BLaER1 (cell line): ENCODE measurements at regions not wholly inside any gene's neighbourhood (a gene's known extent, or its start where the extent isn't known, plus 50 kb on each side); places are given as distances from the start of the nearest gene placed in this dataset.
"Not testable (repeated sequence)": the region's sequence is repeated elsewhere in the genome, so short reads cannot be mapped to it uniquely, and the experiment has no call there.

Experiments used
- H3K27ac ChIP-seq: shearing (Covaris generic); formaldehyde crosslinking; 2 replicates; pipeline ENCODE4 v1.8.1; 2022
- H3K27me3 ChIP-seq: shearing (Covaris generic); formaldehyde crosslinking; 2 replicates; pipeline ENCODE4 v1.8.1; 2022
- H3K36me3 ChIP-seq: shearing (Covaris generic); formaldehyde crosslinking; 2 replicates; pipeline ENCODE4 v1.8.1; 2022
- H3K4me1 ChIP-seq: shearing (Covaris generic); formaldehyde crosslinking; 2 replicates; pipeline ENCODE4 v1.8.1; 2022
- H3K4me2 ChIP-seq: shearing (Covaris generic); formaldehyde crosslinking; 2 replicates; pipeline ENCODE4 v1.8.1; 2022
- H3K4me3 ChIP-seq: shearing (Covaris generic); formaldehyde crosslinking; 2 replicates; pipeline ENCODE4 v1.8.1; 2022
- H3K9ac ChIP-seq: shearing (Covaris generic); formaldehyde crosslinking; 2 replicates; pipeline ENCODE4 v1.8.1; 2022
- H3K9me3 ChIP-seq: shearing (Covaris generic); formaldehyde crosslinking; 2 replicates; pipeline ENCODE4 v1.8.1; 2022
- H4K20me1 ChIP-seq: shearing (Covaris generic); formaldehyde crosslinking; 2 replicates; pipeline ENCODE4 v1.8.1; 2022
- Cebpa-rat ChIP-seq: shearing (Covaris generic); IDR thresholded peaks from 2 replicates; pipeline ENCODE4 v1.8.1; 2022

GRCh38 chr7:126119981-126120380, 1132.8 kb downstream of the GRM8 start:
- no peak for TF ChIP-seq Cebpa-rat
- H4K20me1 ChIP-seq: no peaks in the 10 kb centered on the region
- H3K9me3 ChIP-seq: peaks cover 10% of the 10 kb centered on the region
- H3K4me3 ChIP-seq: no peak overlapping the region
- H3K27me3 ChIP-seq: no peaks in the 10 kb centered on the region
- H3K27ac ChIP-seq: no peak overlapping the region
- H3K36me3 ChIP-seq: no peaks in the 10 kb centered on the region
- H3K4me1 ChIP-seq: no peaks in the 10 kb centered on the region
- no peak overlapping the region for H3K4me2 ChIP-seq
- no peak overlapping the region for H3K9ac ChIP-seq

- Histone ChIP-seq H3K4me2 (no peak overlapping the region), H3K27ac (no peak overlapping the region), H3K9me3 (no peaks in the 10 kb centered on the region), H3K27me3 (no peaks in the 10 kb centered on the region), H3K36me3 (no peaks in the 10 kb centered on the region), H3K4me3 (no peak overlapping the region), H3K4me1 (no peaks in the 10 kb centered on the region), H4K20me1 (no peaks in the 10 kb centered on the region), H3K9ac (no peak overlapping the region)
- TF ChIP-seq Cebpa-rat: no peak
Observed at GRCh38 chr7:126103582-126103981, 1149.2 kb downstream of the GRM8 start.

GRCh38 chr7:126083014-126083413, 1153.4 kb upstream of the POT1 start:
- Histone ChIP-seq H3K4me3 (no peak overlapping the region), H3K4me1 (no peaks in the 10 kb centered on the region), H3K9ac (no peak overlapping the region), H3K27me3 (no peaks in the 10 kb centered on the region), H3K27ac (no peak overlapping the region), H3K9me3 (0 out of 2 replicates have a peak, but pooled peaks cover 2% of the 10 kb centered on the region), H4K20me1 (no peaks in the 10 kb centered on the region), H3K36me3 (no peaks in the 10 kb centered on the region), H3K4me2 (no peak overlapping the region)
- no peak for TF ChIP-seq Cebpa-rat

GRCh38 chr7:126079581-126079980, 1150.0 kb upstream of the POT1 start:
- no peaks in the 10 kb centered on the region for H3K27me3 ChIP-seq
- no peak overlapping the region for H3K9ac ChIP-seq
- no peaks in the 10 kb centered on the region for H4K20me1 ChIP-seq
- no peak for TF ChIP-seq Cebpa-rat
- no peak overlapping the region for H3K27ac ChIP-seq
- H3K36me3 ChIP-seq: no peaks in the 10 kb centered on the region
- H3K4me2 ChIP-seq: no peak overlapping the region
- H3K4me3 ChIP-seq: no peak overlapping the region
- no peaks in the 10 kb centered on the region for H3K9me3 ChIP-seq
- no peaks in the 10 kb centered on the region for H3K4me1 ChIP-seq

GRCh38 chr7:126079151-126079550, 1149.5 kb upstream of the POT1 start:
- Histone ChIP-seq H3K36me3 (no peaks in the 10 kb centered on the region), H3K9me3 (no peaks in the 10 kb centered on the region), H3K27me3 (no peaks in the 10 kb centered on the region), H3K27ac (no peak overlapping the region), H3K4me2 (no peak overlapping the region), H3K4me1 (no peaks in the 10 kb centered on the region), H4K20me1 (no peaks in the 10 kb centered on the region), H3K9ac (no peak overlapping the region), H3K4me3 (no peak overlapping the region)
- no peak for TF ChIP-seq Cebpa-rat

GRCh38 chr7:126065766-126066165, 1136.1 kb upstream of the POT1 start:
- H4K20me1 ChIP-seq: no peaks in the 10 kb centered on the region
- TF ChIP-seq Cebpa-rat: no peak
- H3K9ac ChIP-seq: no peak overlapping the region

GRCh38 chr7:126057979-126058378, 1128.4 kb upstream of the POT1 start:
- H3K9ac ChIP-seq: no peak overlapping the region
- no peaks in the 10 kb centered on the region for H3K9me3 ChIP-seq
- H3K27me3 ChIP-seq: no peaks in the 10 kb centered on the region
- H3K4me3 ChIP-seq: no peak overlapping the region
- TF ChIP-seq Cebpa-rat: no peak
- H3K4me1 ChIP-seq: no peaks in the 10 kb centered on the region
- no peaks in the 10 kb centered on the region for H3K36me3 ChIP-seq
- H3K4me2 ChIP-seq: no peak overlapping the region
- H3K27ac ChIP-seq: no peak overlapping the region
- H4K20me1 ChIP-seq: no peaks in the 10 kb centered on the region

More at GRCh38 chr7:126065766-126066165, 1136.1 kb upstream of the POT1 start:
- Histone ChIP-seq H3K4me2 (no peak overlapping the region), H3K4me3 (no peak overlapping the region), H3K36me3 (no peaks in the 10 kb centered on the region), H3K4me1 (no peaks in the 10 kb centered on the region), H3K27ac (no peak overlapping the region), H3K9me3 (no peaks in the 10 kb centered on the region), H3K27me3 (no peaks in the 10 kb centered on the region)

GRCh38 chr7:126056613-126057012, 1127.0 kb upstream of the POT1 start:
- H3K4me1 ChIP-seq, H3K36me3 ChIP-seq, H3K4me2 ChIP-seq, H3K4me3 ChIP-seq, H3K9me3 ChIP-seq, H3K27me3 ChIP-seq, H3K9ac ChIP-seq, H3K27ac ChIP-seq, H4K20me1 ChIP-seq: not testable (repeated sequence)

- no peak overlapping the region for H3K4me2 ChIP-seq
Observed at GRCh38 chr7:126052229-126052628, 1122.6 kb upstream of the POT1 start.

GRCh38 chr7:126044662-126045061, 1115.0 kb upstream of the POT1 start:
- no peaks in the 10 kb centered on the region for H3K36me3 ChIP-seq
- no peak overlapping the region for H3K4me3 ChIP-seq
- no peak overlapping the region for H3K27ac ChIP-seq
- no peaks in the 10 kb centered on the region for H3K27me3 ChIP-seq
- no peak overlapping the region for H3K9ac ChIP-seq
- no peak for TF ChIP-seq Cebpa-rat
- no peaks in the 10 kb centered on the region for H3K9me3 ChIP-seq
- no peaks in the 10 kb centered on the region for H4K20me1 ChIP-seq
- H3K4me2 ChIP-seq: no peak overlapping the region
- no peaks in the 10 kb centered on the region for H3K4me1 ChIP-seq

More at GRCh38 chr7:126052229-126052628, 1122.6 kb upstream of the POT1 start:
- no peaks in the 10 kb centered on the region for H3K27me3 ChIP-seq
- H3K9me3 ChIP-seq: no peaks in the 10 kb centered on the region
- no peaks in the 10 kb centered on the region for H4K20me1 ChIP-seq
- H3K27ac ChIP-seq: no peak overlapping the region
- no peaks in the 10 kb centered on the region for H3K4me1 ChIP-seq
- no peak for TF ChIP-seq Cebpa-rat
- H3K4me3 ChIP-seq: no peak overlapping the region
- no peak overlapping the region for H3K9ac ChIP-seq
- H3K36me3 ChIP-seq: no peaks in the 10 kb centered on the region

- H3K4me2 ChIP-seq: no peak overlapping the region
- H3K9me3 ChIP-seq: no peaks in the 10 kb centered on the region
- no peak overlapping the region for H3K9ac ChIP-seq
- H4K20me1 ChIP-seq: no peaks in the 10 kb centered on the region
- H3K4me1 ChIP-seq: no peaks in the 10 kb centered on the region
- no peaks in the 10 kb centered on the region for H3K27me3 ChIP-seq
- no peak for TF ChIP-seq Cebpa-rat
- no peaks in the 10 kb centered on the region for H3K36me3 ChIP-seq
- no peak overlapping the region for H3K4me3 ChIP-seq
- H3K27ac ChIP-seq: no peak overlapping the region
Observed at GRCh38 chr7:126041472-126041871, 1111.8 kb upstream of the POT1 start.
